Stimulated activated CD4-positive, alpha-beta T cell treated with anti-CD3 and anti-CD28 coated beads, Interleukin-15, amount 100 ng/mL, for 24 hours (primary cell): ENCODE measurements at regions not wholly inside any gene's neighbourhood (a gene's known extent, or its start where the extent isn't known, plus 50 kb on each side); places are given as distances from the start of the nearest gene placed in this dataset.

Experiments
- DNase-seq: peaks from one replicate; pipeline ENCODE4 v3.0.0-alpha.2; 2020

DNA sequence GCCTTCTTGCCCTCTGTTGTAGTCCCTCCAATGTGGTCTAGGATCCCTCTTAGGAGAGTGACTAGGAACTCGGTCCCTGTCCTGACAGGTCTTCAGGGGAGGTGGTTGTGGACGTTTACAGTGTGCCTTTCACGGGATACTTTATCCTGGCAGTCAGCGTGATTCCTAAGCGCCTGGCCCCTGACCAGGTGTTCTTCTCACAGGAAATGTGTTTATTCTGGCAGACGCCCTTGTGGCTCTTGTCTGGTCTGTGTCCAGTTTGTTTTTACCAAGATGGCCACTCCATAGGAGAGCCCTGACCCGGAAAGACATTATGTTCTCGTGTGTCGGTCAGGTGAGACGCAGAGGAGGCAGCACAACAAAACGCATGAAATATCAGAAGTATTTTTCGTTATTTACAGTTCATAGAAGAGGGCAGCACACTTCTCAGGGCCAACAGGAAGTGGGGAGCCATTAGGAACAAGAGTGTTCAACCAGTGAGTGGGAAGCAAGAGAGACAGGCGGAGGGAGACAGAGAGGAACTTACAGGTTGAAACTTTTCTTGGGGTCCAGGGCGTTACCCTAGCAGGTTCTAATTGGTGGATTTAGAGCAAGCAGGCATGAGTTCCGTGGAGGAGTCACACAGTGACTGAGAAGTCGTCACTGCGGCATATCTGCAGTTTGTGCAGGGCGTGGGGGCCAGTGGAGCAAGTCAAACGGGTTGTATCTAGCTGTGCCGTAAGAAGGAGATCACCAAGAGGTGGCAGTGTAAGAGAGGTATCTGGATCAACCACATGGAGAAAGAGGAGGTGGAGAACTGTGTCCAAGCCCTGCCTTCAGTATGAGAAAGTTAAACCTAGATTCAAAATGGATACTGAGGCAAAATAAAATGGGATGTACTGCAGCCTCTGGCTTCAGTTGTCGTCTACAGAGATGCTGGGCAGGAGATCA, 412.9 kb downstream of the ZSWIM6 start:
- DNase-seq = no peak

DNA sequence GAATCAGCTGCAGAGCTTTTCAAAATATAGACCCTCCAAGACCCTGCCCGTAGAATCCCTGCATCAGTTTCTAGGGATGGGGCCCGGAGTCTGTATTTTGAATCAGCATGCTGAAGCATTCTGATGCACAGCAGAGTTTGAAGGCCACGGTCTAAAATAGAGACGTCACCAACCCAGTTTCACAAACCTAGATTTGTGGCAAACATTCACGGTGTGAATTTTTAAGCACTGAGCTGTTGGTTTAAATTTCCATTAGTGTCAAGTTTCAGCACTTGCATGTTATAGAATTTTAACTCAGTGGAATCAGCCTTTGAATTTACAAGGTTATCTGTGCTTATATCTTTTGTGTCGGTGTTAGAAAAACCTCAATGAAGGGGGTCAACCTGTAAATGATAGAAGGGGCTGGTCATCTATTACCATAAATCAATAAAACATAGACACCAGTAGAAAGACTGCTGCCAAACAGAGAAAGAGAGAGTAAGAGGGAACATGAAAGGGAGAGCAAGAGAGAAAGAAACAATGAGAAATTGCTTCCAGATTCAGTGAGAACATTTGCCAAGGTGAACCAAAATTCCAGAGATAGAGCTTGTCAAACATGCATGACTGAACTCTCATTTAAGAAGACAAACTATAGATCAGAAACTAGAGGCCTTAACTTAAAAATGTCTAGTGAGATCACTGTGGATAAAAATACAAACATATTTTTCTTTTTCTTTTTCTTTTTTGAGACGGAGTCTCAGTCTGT, 414.9 kb downstream of the ZSWIM6 start:
- no peak for DNase-seq

DNA sequence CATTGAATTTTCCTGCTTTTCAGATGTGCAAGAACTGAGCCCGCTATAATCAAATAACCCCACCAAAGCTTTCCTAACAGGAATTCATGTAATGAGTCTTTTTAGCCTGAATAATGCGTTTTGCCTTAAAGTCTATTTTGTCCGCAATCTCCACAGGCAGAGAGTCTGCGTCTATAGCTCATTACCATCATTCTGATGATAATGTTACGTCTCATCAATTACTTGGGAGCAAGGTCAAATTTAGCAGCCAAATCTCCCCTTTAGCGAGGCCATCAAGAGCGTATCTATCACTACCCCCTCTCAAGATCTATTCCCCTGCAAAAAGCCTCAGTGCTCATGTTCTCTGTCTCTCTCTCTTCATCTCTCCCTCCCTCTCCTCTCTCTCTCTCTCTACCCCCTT, 416.1 kb downstream of the ZSWIM6 start:
- DNase-seq = no peak

- DNase-seq = no peak
Observed at GRCh38 chr5:61748651-61749050, 416.6 kb downstream of the ZSWIM6 start.

DNA sequence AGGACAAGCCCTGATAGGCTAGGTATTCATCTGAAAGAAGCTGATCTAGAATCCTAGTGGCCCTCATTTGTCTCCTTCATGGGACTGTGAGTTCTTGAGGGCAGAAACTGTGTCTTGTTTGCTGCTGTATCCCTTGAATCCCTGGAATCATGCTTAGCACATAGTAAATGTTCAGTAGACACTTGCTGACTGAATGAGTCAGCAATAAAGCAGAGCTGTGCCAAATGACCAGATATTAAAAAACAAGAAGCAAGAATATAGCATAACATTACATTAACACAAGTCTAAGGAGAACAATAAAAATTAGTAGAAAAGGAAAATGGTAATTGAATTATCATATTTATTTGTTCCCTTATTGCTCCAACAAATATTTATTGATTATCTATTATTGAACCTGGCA, 420.5 kb downstream of the ZSWIM6 start:
- no peak for DNase-seq

DNA sequence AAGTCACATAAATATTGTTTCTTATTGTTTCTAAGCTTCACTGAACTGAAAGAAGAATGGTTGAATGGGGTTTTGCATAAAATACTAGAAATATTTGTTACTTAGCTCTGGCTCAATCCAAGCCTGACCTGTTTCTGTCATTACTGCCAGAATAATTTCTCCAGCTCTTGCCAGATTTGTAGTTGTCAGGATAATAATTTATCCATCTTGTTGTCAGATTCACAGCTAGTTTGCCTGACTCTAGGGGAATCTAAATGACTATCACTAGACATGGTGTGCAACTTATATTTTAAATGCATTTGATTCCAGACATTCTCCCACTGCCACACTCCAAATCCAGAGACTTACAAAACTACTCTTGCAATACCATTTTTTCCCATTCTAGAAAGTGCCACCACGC, 422.7 kb downstream of the ZSWIM6 start:
- DNase-seq = no peak

- no peak for DNase-seq
Observed at GRCh38 chr5:61755726-61756222, 423.7 kb downstream of the ZSWIM6 start.

GRCh38 chr5:61758711-61759110, 426.7 kb downstream of the ZSWIM6 start:
- DNase-seq = no peak

DNA sequence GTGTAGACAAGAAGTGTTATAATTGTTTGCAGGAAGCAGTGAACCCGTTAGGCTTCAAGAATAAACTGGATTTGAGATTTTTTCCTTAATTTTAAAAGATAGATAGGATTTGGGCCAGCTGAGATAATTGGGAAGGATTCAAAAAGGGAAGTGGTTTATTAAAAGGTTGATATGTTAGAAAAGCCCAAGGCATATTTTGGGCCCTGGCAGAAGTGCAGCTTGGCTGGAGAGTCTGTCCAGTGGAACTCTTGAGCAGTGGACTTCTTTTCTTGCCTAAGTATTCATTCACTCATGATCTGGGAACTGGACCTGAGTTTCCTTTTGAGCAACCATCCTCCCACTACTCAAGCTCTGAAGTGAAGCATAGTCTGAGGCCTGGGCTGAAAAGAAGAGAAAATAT, 433.4 kb downstream of the ZSWIM6 start:
- DNase-seq = no peak

DNA sequence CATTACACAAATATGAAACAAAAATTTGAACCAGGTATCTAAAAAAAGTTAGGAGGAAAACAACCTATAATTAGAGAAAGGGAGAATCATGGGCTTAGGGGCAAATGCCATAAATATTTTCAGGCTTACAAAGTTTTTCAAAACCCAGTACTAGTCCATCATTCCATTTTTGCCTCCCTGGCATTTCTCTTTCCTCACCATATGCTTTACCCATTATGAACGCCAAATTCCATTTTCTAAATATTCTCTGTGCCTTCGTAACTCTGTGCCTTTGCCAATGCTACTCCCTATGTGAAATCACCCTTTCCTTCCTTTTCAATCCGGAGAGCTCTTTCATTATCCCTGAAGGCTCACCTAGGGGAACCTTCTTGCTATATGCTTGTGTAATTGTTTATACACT, 434.1 kb downstream of the ZSWIM6 start:
- no peak for DNase-seq

- DNase-seq = no peak
Observed at GRCh38 chr5:61767231-61768080, 435.4 kb downstream of the ZSWIM6 start.

DNA sequence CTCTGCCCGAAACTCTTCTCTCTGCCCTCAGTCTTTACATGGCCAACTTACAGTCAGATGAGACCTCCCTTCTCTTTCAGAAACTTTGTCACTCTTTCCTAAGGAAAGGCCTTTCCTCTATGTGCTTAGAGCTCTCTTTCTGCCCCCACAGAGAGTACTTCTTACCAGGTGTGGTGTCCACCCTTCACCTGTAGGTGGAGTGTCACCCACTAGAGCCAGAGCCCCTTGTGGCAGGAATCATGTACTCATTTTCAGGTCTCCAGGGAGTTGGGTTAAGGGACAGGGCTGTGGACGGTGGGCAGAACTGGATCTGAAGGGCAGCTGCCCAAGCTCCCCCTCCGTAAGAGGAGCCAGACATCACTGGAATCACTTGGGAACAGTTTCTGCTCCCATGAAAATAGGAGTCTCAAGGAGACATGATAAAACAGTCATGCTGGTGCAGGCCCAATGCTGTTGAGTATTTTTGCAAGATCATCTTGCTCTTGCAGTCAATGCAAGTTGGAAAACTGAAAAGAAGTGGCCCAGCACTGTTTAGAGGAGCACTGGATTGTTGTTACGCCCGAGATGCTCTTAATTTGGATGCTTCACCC, 436.7 kb downstream of the ZSWIM6 start:
- DNase-seq = peak; percentile 15

DNA sequence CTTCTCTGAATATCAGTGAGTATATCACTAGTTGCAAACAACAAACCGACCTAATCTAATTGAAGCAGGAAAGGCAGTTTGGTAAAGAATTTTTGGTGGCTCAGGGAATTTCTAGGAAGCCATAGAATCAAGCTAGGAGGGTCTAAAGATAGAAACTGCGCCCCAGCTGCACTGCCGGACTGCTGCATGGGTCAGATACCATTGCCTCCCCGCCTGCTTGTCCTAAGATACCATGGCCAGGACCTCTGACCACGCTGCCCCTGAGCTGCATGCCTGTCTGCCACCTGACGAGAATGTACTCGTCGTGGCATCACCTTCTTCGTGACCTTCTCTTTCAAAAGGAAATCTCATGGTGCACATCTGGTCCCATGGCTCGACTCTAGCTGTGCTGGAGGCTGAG, 439.0 kb downstream of the ZSWIM6 start:
- DNase-seq = no peak

- DNase-seq = no peak
Observed at GRCh38 chr5:61771808-61772207, 439.8 kb downstream of the ZSWIM6 start.

GRCh38 chr5:61775901-61776300, 443.8 kb downstream of the ZSWIM6 start:
- DNase-seq = no peak

GRCh38 chr5:61777292-61777691, 445.2 kb downstream of the ZSWIM6 start:
- no peak for DNase-seq

GRCh38 chr5:61779743-61780142, 447.7 kb downstream of the ZSWIM6 start:
- DNase-seq = no peak

DNA sequence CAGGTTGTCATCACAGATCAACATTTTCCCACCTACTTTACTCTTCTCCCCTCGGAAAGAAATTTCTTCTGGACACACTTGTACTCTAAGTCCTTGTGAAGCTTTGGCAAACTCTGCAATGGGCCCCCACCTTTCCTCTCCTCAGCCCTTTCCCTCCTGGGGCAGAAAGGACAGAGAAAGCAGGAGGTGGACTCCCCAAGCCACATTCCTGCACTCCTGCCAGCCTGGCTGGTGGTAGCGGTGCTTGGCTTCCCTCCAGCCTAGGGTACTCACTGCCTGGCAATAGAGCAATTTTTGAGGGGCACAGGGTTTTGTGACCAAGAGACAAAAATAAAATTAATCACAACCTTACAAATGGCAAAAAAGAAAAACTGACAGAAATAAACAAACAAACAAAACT, 451.4 kb downstream of the ZSWIM6 start:
- no peak for DNase-seq

- no peak for DNase-seq
Observed at GRCh38 chr5:61784341-61784740, 452.3 kb downstream of the ZSWIM6 start.

DNA sequence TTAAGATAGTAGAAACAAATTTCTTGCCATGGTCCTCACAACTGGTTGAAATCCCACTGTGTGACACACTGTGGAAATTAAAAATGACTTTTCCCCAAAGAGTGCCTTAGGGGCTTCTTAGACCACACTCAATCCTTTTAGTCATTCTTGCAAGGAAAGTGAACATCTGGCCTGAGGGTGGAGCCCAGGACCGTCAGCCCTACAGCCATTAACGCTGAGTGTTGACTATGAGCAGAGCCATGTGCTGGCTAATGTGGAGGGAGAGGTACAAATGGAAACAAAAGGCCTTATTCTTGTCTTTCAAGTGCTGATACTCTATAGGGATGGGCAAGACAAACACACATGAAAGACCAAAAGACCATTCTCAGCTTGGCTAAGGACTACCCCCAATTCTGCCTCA, 456.5 kb downstream of the ZSWIM6 start:
- no peak for DNase-seq

GRCh38 chr5:61790007-61790406, 457.9 kb downstream of the ZSWIM6 start:
- no peak for DNase-seq

- DNase-seq = no peak
Observed at GRCh38 chr5:61790678-61791077, 458.6 kb downstream of the ZSWIM6 start.

- DNase-seq = no peak
Observed at GRCh38 chr5:61796773-61797172, 464.7 kb downstream of the ZSWIM6 start.
